GM19455 (cell line): ENCODE measurements at regions not wholly inside any gene's neighbourhood (a gene's known extent, or its start where the extent isn't known, plus 50 kb on each side); places are given as distances from the start of the nearest gene placed in this dataset.

Source experiments
- ATAC-seq: cut with Tn5 transposase; IDR thresholded peaks from one replicate; pipeline ENCODE4 v1.9.1; 2021; ENCODE audit not compliant: unreplicated experiment

DNA sequence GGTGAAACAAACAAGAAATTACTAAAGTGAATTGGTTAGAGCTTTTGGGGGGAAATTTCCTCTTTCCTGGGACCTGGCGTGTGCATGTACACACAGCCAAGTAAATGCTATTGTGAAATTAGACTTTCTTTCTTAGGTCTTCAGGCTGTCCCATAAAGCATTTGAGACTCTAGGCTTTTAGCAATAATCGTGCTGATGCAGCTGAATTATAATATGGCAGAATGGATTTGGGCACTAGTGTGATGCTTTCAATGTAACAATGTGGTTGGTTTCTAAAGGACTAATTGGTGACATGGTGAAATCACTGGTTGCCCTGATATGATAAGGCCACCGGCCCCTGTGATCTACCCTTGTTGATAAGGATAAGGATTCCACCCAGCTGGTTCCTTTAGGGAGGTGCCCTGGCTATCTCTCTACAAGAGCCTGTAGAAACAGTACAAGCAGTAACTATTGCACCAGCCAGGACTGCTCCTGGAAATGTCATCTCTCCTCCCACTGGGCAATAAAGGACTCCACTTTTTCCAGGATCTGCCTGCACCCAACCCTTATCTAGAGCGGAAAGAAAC is 164.1 kb downstream of the TFAP2A start:
- ATAC-seq, result no peak

DNA sequence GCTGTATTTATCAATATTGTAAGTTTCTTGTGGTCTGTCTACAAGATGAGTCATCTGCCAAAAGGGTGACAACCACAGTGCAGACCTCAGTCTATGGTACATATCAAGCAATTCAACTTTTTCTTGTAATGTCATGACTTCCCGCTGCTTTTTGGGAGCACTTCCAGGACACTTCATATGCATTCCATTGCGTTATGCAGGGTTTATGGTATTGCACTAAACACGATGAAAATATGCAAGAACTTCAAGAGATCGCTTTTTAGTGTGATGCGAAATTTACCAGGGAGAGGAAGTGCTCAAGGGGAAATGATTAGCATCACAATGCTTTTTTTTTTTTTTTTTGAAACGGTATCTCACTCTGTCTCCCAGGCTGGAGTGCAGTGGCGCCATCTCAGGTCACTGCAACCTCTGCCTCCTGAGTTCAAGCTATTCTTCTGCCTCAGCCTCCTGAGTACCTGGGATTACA is 166.5 kb downstream of the TFAP2A start:
- no peak for ATAC-seq

DNA sequence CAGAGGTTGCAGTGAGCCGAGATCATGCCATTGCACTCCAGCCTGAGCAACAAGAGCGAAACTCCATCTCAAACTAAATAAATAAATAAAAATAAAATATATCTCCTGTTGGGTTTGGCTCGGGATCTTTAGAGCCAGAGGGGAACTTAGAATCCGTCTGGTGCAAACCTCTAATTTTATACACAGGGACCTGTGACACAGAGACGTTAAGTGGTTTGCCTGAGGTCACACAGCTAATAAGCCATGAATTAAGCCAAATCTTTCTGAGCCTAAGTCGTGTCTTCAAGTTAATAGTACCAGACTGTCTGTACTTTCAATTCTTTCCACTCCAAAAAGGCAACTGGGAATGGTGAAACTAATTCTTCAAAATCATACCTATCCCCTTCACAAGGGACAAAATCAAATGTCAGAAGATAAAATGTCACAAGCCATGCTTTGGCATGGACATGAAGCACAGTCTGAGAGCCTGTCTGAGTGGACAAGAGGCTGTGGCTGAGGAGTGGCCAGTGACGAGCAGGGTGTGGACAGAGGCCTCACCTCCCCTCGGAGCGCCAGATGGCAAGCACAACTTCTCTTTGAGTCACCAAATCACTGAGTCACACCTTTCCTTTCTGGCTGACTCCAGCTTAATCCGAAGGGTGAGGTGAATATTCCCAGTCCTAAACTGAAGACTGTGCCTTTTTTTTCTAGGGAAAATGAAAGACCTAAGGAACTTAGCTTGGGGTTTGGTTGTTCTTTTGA is 177.4 kb downstream of the TFAP2A start:
- no peak for ATAC-seq

DNA sequence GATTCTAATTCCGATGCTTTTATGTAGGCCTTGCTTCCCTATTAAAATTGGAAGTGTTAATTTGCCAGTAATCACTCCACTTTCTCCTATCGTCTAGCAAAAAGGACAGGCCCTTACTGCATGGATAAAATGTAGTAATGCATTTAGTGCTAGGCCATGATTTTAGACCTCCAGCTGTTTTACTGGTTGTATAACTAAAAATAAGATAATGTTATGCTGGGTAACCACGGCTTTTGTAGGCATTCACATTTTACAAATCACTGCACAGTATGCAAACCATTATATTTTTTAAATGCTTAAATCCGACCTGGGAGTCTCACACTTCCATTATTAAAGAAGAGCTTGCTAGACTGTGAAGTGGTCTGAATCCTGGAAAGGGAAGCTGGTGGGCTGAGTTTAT is 179.5 kb downstream of the TFAP2A start:
- no peak for ATAC-seq

DNA sequence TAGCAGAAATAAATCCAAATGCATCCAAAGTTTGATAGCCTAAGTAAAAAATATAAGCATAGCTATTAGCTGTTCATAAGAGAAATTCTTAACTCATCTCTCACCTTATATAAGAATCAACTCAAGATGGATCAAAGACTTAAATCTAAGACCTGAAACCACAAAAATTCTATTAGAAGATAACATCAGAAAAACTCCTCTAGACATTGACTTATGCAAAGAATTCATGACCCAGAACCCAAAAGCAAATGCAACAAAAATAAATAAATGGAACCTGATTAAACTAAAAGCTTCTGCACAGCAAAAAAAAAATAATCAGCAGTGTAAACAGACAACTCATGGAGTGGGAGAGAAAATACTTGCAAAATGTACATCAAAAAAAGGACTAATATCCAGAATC is 184.3 kb downstream of the TFAP2A start:
- ATAC-seq, result no peak

DNA sequence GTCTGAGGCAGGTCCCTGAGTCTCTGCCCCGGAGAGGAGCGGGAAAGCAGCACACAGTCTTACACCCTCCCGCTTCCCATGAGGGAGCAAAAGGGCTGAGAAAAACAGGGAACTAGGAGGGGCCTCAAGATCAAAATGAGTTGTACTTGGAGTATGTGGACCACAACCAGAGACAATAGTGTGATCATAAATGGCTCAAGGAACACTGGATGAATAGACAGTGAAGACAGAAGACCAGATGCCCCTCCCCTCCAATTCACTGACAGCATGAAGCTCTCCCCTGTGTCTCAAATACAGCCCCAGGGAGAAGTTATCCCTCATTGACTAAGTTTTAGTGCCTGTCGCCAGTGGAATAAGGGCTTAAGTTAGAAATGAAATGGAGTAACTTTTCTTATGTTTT is 191.0 kb downstream of the TFAP2A start:
- no peak for ATAC-seq

DNA sequence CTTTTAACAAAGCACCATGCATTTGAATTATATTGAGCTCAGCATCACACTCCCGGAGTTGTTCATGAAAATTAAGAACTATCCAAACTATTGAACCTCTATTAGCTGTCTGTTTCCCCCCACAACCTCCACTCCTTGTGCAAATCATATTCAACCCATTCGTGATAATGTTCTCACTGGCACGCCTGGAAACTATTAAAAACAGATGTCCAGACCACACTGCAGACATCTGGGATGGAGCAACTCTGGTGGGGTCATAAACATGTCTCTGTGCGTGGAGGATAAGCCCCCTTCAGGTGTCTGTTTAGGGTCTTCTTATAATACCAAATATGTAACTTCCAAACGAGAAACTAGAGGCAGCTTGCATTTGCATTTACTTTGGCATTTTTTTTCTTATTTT is 193.7 kb downstream of the TFAP2A start:
- no peak for ATAC-seq

DNA sequence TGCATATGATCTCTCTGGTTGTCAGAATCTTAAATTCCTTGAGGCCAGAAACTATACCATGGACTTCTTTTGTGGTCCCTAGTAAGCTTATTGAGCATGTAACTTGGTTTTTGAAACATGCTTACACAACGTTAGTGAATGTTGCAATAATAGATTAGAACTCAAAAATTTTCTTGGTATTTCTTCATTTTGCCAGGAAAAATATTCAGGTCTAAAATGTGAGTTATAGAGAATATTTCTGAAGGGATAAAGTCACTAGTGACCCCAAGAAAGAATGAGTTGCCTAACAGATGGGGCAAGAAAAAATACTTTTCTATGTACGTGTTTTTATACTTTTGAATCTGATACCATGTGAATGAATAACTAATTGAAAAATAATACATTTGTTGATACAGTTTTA is 195.4 kb downstream of the TFAP2A start:
- no peak for ATAC-seq

DNA sequence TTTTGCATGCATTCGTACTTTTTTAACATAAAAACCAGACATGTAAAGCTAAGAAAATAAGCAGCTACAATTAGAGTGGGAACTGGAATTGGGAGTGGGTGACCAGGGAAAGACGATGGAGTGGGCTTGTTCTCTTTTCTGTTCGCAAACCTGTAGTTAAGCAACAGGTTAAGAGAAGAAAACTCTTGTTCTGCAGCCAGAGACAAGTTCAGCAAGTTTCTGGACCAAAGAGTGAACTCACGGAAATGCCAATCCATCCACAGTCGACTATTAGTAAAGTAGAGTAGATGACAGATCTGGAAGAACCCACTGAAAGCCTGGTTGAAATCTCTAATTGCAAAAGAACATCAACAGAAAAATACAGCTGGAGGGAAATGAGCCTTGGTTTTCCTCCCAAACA is 197.8 kb downstream of the TFAP2A start:
- no peak for ATAC-seq

DNA sequence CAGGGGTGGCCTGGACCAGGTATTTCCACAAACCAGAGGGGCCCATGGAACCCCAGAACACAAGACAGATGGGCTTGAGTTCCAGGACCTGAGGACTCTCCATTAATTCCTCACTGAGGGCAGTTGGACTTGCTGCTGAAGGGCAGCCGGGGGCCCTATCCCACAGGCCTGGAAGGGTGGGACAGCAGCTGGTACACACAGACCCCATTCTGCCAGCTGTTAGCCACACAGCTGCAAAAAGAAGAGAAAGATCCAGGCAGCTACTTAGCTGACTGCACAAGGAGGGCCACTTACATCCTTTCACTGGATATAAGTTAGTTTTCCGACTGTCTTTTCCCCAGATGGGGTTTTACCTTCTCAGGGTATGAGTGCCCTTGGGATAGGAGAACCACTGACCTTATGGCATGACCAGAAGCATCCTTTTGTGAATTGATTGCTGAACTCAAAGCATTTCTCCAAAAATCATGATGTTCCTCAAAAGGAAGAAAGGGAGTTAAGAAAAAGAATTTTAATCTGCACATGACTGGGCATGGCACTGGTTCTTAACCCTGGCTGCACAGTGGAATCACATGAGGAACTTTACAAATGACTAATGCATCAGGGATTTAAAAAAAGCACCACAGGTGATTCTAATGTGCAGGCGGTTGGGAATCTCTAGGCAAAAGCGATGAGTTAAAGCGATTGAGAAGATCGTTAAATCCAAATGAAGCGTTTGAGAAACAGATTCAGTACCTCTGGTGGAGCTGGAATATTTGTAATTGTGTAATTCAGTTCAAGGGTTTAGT is 199.4 kb downstream of the TFAP2A start:
- ATAC-seq, result no peak

DNA sequence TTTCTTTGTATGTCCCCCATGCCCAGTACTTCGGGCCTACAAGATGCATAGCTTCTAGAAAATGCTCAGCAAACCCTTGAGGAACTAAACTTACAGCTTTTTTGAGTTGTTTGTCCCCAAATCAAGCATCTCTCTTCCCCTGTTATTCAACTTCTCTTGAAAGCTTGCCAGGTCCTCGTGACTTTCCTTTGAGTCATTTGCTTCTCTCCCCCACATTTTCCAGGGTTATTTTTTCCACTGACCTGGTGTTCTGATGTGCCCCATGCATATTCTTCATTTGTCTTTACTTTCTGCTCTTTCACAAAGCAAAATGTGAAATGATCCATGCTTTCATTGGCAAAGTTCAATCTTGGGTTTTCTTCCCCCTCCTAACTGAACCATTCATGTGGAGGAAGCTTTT is 204.8 kb downstream of the TFAP2A start:
- no peak for ATAC-seq

DNA sequence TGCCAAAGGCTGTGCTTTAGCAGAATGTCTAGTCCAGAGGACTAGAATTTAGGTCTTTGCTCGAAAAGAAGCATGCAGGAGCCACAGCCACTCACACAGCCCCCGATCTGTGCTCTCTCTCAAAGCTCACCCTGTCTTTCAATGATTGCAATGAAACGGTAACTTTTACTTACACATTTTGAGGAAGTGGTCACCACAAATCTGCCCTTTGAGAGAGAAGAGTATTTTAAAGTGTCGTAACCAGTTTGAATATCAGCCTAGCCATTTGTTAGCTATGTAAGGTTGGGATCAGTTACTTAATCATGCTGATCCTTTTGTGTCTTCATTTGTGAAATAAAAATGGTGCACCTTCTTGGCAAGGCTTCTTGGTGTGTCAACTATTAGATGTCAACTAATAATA is 209.0 kb downstream of the TFAP2A start:
- ATAC-seq, result no peak

DNA sequence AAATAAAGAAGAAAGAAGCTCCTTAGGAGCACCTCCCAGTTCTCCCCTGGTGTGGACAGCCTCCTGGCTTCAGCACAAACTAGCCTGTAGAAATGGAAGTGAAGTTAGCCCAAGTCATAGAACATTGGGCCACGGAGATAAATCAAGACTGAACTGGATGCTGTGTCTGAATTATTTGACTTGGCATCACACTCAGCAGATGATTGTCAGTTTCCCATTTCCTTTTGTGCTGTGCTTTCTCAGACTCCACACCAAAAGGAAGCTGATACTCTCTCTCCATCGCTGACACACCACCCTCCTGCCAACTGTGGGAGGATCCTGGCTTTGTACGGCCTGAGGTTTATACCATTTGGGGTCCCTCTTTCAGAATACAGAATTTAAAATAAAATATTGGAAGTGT is 209.8 kb downstream of the TFAP2A start:
- ATAC-seq, result no peak

DNA sequence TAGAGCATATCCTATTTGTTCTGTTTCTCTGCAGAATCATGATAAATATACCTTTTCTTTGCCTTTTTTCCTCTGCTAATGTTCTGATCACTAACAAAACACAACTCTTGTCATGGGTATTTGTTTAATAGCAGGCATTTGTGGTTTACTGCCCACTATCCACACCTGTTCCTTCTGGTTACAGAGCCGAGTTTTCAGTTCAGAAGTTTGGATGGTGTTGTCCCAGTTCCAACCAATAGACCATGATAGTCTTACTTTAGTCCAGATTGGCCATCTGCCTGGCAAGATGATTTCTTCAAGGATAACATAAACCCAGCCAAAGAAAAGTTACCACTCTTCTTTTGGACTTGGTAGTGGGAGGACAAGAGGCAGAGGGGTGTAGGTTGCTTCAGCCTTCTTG is 211.2 kb downstream of the TFAP2A start:
- ATAC-seq, result no peak

DNA sequence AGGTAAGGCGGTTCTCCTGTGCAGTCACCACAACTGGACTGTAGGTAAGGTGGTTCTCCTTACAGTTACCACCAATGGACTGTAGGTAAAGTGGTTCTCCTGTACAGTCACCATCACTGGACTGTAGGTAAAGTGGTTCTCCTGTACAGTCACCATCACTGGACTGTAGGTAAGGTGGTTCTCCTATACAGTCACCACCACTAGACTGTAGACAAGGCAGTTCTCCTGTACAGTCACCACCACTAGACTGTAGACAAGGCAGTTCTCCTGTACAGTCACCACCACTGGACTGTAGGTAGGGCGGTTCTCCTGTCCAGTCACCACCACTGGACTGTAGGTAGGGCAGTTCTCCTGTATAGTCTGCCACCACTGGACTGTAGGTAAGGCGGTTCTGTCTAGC is 212.3 kb downstream of the TFAP2A start:
- no peak for ATAC-seq

DNA sequence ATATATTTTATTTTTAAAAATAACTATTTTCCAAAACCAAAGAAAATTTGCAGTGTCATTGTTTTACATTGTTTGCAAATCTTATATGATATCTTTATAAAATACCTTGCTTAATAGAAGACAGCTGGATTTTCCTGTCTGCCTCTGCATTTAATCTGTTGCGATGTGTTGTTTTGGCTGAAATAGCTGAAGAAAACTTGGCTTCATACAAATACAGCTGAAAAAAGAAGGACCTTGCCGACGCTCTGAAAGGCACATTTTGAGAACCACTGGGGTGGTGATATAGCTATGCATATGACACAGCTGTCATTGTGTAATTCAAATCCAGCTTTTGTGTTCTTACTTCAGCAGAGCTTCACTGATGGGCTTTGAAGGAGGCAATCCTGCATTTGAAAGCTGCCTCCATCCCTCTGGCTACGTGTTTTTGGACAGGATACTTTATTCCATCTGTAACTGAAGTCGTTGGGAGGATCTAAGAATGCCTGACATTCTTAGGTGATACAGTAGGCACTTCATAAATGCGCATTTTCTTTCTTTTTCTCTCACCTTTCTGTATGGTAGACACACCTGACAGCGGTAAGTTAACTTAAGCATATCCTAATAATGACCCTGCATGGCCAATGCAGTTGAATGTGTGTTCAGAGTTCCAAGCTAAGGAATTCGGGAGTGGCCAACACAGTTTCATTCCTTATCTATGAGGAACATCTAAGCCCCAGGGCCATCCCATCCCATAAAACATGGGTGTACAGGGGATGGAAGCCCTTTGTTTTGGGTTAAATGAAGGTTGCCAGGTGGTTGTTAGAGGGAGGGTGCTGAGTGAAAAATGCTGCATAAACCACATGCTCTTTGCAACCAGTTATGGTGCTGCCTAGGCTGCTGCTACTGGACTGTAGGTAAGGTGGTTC is 213.0 kb downstream of the TFAP2A start:
- no peak for ATAC-seq

DNA sequence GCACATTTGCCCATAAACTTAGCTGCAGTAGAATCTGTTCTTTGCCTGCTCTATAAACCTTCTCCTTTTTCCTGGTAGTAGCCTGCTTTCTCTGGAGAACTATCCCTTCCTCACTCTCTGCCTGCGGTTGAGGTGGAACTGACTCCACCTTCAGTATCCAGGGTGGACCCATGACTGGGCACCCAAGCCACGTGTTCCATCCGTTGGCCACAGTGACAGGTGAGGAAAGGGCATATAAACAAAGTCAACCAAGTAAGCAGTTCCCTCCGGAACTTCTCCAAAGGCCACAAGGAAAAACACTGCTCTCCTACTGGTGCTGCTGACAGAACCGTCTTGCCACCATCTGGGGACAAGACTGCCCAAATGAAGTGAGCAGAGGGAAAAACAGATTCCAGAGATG is 218.8 kb downstream of the TFAP2A start:
- ATAC-seq, result no peak

DNA sequence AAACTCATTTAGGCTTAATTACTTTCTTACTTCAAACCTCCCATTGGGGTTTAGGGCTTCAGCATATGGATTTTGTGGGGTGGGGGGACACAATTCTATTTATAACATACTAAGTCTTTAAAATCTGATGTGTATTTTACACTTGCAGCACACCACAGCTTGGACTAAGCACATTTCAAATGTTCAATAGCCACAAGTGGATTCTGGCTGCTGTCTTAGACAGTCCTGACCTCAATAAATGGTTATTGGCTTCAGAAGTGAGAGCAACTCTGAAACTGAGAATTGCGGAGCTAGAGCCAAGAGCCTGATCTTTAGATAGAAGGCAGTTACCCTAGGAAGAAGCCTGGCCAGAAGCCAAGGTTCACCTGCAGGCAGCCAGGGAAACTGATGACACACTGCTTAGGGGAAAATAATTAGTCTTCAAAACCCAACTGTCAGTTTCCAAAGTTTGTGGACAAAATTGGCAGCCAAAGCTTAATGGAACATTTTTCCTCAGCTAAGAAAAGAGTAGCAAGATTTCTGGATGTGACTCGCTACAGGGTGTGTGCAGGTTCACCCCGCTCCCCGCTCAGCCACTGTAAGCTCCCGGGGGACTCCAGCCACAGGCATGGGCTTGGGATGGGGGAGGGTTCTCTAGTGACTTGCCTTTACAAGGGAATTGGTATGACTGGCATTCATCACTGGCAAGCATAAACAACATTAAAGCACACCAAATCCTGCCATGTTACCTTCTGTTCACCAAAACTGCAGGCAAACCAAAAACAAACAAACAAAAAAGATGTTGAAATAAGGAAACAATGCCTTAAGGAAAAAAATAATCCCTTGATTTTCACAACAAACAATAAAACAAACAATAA is 219.8 kb downstream of the TFAP2A start:
- no peak for ATAC-seq

DNA sequence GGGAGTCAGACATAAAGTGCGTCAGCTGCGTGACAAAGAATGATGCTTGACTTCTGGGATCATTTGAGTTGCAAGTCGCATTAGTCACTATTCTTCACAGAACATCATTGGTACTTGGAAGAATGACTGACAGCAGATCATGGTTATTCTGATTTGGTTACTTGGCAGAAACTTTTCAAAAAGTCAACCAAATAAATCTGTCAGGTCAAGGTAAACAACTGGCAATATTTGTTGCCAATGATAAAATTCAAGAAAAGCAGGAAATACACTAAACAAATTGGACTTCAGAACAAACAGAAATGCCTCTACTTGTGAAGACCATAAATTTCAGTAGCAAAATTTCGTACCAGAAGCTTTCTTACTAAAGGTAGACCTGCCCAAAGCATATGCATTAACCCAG is 221.6 kb downstream of the TFAP2A start:
- ATAC-seq, result no peak

DNA sequence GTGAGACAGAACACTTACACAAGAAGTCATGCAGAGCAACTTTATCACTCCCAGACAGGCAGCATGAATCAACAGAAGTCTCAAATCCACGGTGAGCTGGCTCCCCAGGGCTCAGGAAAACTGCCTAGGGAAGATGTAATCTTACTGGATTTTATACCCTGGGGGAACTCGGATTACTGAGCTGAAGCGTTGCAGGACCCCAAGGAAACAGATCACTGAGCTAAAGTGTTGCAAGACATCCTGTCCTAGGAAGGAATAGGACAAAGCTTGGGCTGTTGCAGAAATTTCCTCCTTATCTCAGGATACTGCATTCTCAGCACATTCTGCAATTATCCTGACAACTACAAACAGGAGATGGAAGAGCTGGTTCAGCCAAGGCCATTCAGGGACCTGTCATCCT is 224.8 kb downstream of the TFAP2A start:
- no peak for ATAC-seq
